Heart right ventricle (tissue), 16 donors: ENCODE measurements at regions not wholly inside any gene's neighbourhood (a gene's known extent, or its start where the extent isn't known, plus 50 kb on each side); places are given as distances from the start of the nearest gene placed in this dataset.

Experiments used
- ATAC-seq, 8 donors: fragments of 200-7000 bp; cut with Tn5 transposase; one replicate each; pipeline ENCODE4 v1.9.1; 2020; ENCODE audit warnings: mild to moderate bottlenecking in 8 of 8, moderate library complexity in 8 of 8, moderate number of reproducible peaks in 1 of 8
- DNase-seq, 2 donors: peaks; one replicate each; pipeline ENCODE4 v3.0.0-alpha.2; 2020
- H3K27ac ChIP-seq, 10 donors: fragments of 200-600 bp; sonication (generic) in 2 of 10; one replicate each; pipeline versions ENCODE4 v1.5.0 to v1.8.0; 2020 to 2022; ENCODE audit warnings: mild to moderate bottlenecking in 3 of 10
- H3K27me3 ChIP-seq, 7 donors: fragments of 200-600 bp; one replicate each; pipeline ENCODE4 v1.8.0; 2021 to 2022; ENCODE audit warnings: mild to moderate bottlenecking in 2 of 7
- H3K36me3 ChIP-seq, 9 donors: fragments of 200-600 bp; sonication (generic) in 1 of 9; one replicate each; pipeline versions ENCODE4 v1.5.0 to v1.8.0; 2020 to 2022; ENCODE audit warnings: mild to moderate bottlenecking in 2 of 9
- H3K4me1 ChIP-seq, 9 donors: fragments of 200-600 bp; sonication (generic) in 1 of 9; one replicate each; pipeline versions ENCODE4 v1.5.0 to v1.8.0; 2020 to 2022; ENCODE audit warnings: mild to moderate bottlenecking in 4 of 9
- H3K4me3 ChIP-seq, 10 donors: fragments of 200-600 bp; sonication (generic) in 2 of 10; one replicate each; pipeline versions ENCODE4 v1.5.0 to v1.8.0; 2020 to 2022; ENCODE audit warnings: mild to moderate bottlenecking in 7 of 10, moderate library complexity in 2 of 10
- H3K9me3 ChIP-seq, 11 donors: fragments of 200-600 bp in 10 of 11; sonication (generic) in 2 of 11; one replicate each; pipeline versions ENCODE4 v1.5.0 to v1.8.0; 2013 to 2022; ENCODE audit warnings: mild to moderate bottlenecking in 2 of 11, control low read depth in 1 of 11, moderate library complexity in 1 of 11
- CTCF ChIP-seq, 9 donors: fragments of 200-600 bp; sonication (generic) in 2 of 9; IDR thresholded peaks; one replicate each; pipeline versions ENCODE4 v1.5.0 to v1.8.0; 2021 to 2022; ENCODE audit warnings: antibody characterized with exemption in 9 of 9, mild to moderate bottlenecking in 5 of 9, moderate library complexity in 1 of 9
- WGBS, 2 donors: extraction: QIAGEN DNeasy Blood & Tissue Kit; methylation state at CpG; one replicate each; pipeline ENCODE4 v1.1.7; 2013; ENCODE audit warnings: inconsistent platforms in 1 of 2; 5-methylcytosine and 5-hydroxymethylcytosine counted together
- intact Hi-C, 10 donors: fragments of 100-400 bp; cut with DNase I; formaldehyde crosslinking; loops; one replicate each; pipeline versions ENCODE4 v1.11.1 to v1.14.2; 2022
- donor health status: Arrhythmogenic right ventricular cardiomyopathy.
- donor health status: ischemic (EF 13 %, LVEDD 7.1; RV severe dilation, severe dysfunction).
- donor health status: healthy with polysubstance abuse.
- donor health status: DM: no; HTN: yes; CAD: no.
- donor health status: DM: no; HTN: no; CAD: no.
- donor health status: ischemic (EF 25% LVEDD 6.9; RV normal size, moderate dysfunction).
- donor health status: ischemic (EF 25% LVEDD 5.7; RV mildly dilated, moderate dysfunction).
- donor health status: healthy.
- donor health status: DM: yes; HTN: yes; CAD: no.
- donor health status: Ischemic cardiomyopathy.
- donor health status: ischemic (EF 35%, LVEDD 5.7; RV mildly dilated, moderate dysfunction).
- donor health status: nonischemic (EF 11% LVEDD 7.7; RV severe dilation, severe dysfunction).
- donor health status: DM: yes; HTN: yes; CAD: no.
- donor health status: PGD.
- donor health status: ischemic (EF 29% LVEDD 5.4; RV normal size, mild dysfunction).
- donor health status: nonischemic (EF 23%, LVEDD 6.1; RV moderate dilation, normal function).

- Histone ChIP-seq H3K36me3 (no peaks in the 10 kb centered on the region), H3K27ac (peak overlapping the region in 3 of 10 donors; percentile 12 to 60 (median 29)), H3K9me3 (no peaks in the 10 kb centered on the region), H3K4me3 (no peak overlapping the region), H3K27me3 (no peaks in the 10 kb centered on the region), H3K4me1 (peaks cover 4 to 67% (median 46%) of the 10 kb centered on the region in 9 donors)
- WGBS, 2 donors = 94 to 99% methylated on average over 2 of the region's 2 CpGs
- ATAC-seq (peak in 3 of 8 donors; percentile 12 to 56 (median 24)), DNase-seq (no peak)
- intact Hi-C loops = loop anchor here in 2 of 10 donors (5.0 kb wide), 2 partner anchors 78 to 202 kb away; no protein-coding TSS in a partner anchor
- no peak for TF ChIP-seq CTCF (IDR thresholded peaks at IDR 0.05)
Measured at GRCh38 chr12:46460682-46461210, 88.2 kb upstream of the SLC38A2 start.

- no peaks in the 10 kb centered on the region for H3K36me3 ChIP-seq
- no peak overlapping the region for H3K4me3 ChIP-seq
- WGBS, 2 donors = 60% methylated on average over 5 of the region's 5 CpGs
- H3K4me1 ChIP-seq = peaks cover 4 to 67% (median 47%) of the 10 kb centered on the region in 9 donors
- no peak for DNase-seq
- TF ChIP-seq CTCF (IDR thresholded peaks at IDR 0.05) = no peak
- intact Hi-C loops = loop anchor here in 3 of 10 donors (5.0 to 10.0 kb wide), 3 partner anchors 75 to 202 kb away; no protein-coding TSS in a partner anchor
- peak in 4 of 8 donors; percentile 20 to 32 (median 30) for ATAC-seq
- no peaks in the 10 kb centered on the region for H3K27me3 ChIP-seq
- H3K27ac ChIP-seq = peak overlapping the region in 4 of 10 donors; percentile 12 to 60 (median 28)
- no peaks in the 10 kb centered on the region for H3K9me3 ChIP-seq
Measured at GRCh38 chr12:46459861-46460545, 87.4 kb upstream of the SLC38A2 start.

GRCh38 chr12:46459111-46459510 lies 86.5 kb upstream of the SLC38A2 start:
- H3K9me3 ChIP-seq = no peaks in the 10 kb centered on the region
- intact Hi-C loops = loop anchor here in 1 of 10 donors (10.0 kb wide), 1 partner anchor 74 kb away; no protein-coding TSS in a partner anchor
- H3K27me3 ChIP-seq = no peaks in the 10 kb centered on the region
- 64 to 73% methylated on average over 4 of the region's 4 CpGs for WGBS, 2 donors
- no peak for ATAC-seq
- H3K27ac ChIP-seq = peak overlapping the region in 3 of 10 donors; percentile 24 to 60 (median 31)
- H3K36me3 ChIP-seq = no peaks in the 10 kb centered on the region
- no peak overlapping the region for H3K4me3 ChIP-seq
- no peak for DNase-seq
- H3K4me1 ChIP-seq = peaks cover 4 to 67% (median 47%) of the 10 kb centered on the region in 9 donors
- no peak for TF ChIP-seq CTCF (IDR thresholded peaks at IDR 0.05)

GRCh38 chr12:46458500-46459102 lies 86.0 kb upstream of the SLC38A2 start:
- intact Hi-C loops = loop anchor here in 1 of 10 donors (10.0 kb wide), 1 partner anchor 74 kb away; no protein-coding TSS in a partner anchor
- Histone ChIP-seq H3K4me3 (no peak overlapping the region), H3K9me3 (no peaks in the 10 kb centered on the region), H3K27ac (peak overlapping the region in 2 of 10 donors; percentile 24 to 60), H3K27me3 (no peaks in the 10 kb centered on the region), H3K4me1 (peaks cover 4 to 62% (median 47%) of the 10 kb centered on the region in 9 donors), H3K36me3 (no peaks in the 10 kb centered on the region)
- WGBS, 2 donors = 92 to 94% methylated on average over 3 of the region's 3 CpGs
- TF ChIP-seq CTCF (IDR thresholded peaks at IDR 0.05) = no peak
- ATAC-seq (no peak), DNase-seq (no peak)
